Activated CD8-positive, alpha-beta memory T cell treated with anti-CD3 and anti-CD28 coated beads, Interleukin-2, amount 10 ng/mL, durations not matched to agents 7 days and 5 days (primary cell): ENCODE measurements at regions not wholly inside any gene's neighbourhood (a gene's known extent, or its start where the extent isn't known, plus 50 kb on each side); places are given as distances from the start of the nearest gene placed in this dataset.

Experiments
- ATAC-seq: fragments of 150-1000 bp; cut with Tn5 transposase; one replicate; pipeline ENCODE4 v1.10.0; 2021; ENCODE audit warnings: moderate library complexity
- CTCF ChIA-PET: fragments of 350-600 bp; sonication (Branson Sonifier 250); formaldehyde crosslinking; loops from one replicate; lab custom pipeline; 2021; ENCODE audit warnings: antibody characterized with exemption; lab: Charles Lee
- DNase-seq: peaks from one replicate; pipeline ENCODE4 v3.0.0-alpha.2; 2020
- H3K27ac Mint-ChIP-seq: one replicate; pipeline ENCODE4 v1.8.0; 2021; ENCODE audit warnings: mild to moderate bottlenecking, mixed read lengths
- H3K27me3 Mint-ChIP-seq: one replicate; pipeline ENCODE4 v1.8.0; 2021; ENCODE audit warnings: mixed read lengths
- H3K36me3 Mint-ChIP-seq: one replicate; pipeline ENCODE4 v1.8.0; 2021; ENCODE audit warnings: mild to moderate bottlenecking, mixed read lengths
- H3K4me1 Mint-ChIP-seq: one replicate; pipeline ENCODE4 v1.8.0; 2021; ENCODE audit warnings: mixed read lengths
- H3K4me3 Mint-ChIP-seq: one replicate; pipeline ENCODE4 v1.8.0; 2021; ENCODE audit warnings: mild to moderate bottlenecking, moderate library complexity, mixed read lengths
- H3K9me3 Mint-ChIP-seq: one replicate; pipeline ENCODE4 v1.8.0; 2022; ENCODE audit warnings: low read depth, mixed read lengths

DNA sequence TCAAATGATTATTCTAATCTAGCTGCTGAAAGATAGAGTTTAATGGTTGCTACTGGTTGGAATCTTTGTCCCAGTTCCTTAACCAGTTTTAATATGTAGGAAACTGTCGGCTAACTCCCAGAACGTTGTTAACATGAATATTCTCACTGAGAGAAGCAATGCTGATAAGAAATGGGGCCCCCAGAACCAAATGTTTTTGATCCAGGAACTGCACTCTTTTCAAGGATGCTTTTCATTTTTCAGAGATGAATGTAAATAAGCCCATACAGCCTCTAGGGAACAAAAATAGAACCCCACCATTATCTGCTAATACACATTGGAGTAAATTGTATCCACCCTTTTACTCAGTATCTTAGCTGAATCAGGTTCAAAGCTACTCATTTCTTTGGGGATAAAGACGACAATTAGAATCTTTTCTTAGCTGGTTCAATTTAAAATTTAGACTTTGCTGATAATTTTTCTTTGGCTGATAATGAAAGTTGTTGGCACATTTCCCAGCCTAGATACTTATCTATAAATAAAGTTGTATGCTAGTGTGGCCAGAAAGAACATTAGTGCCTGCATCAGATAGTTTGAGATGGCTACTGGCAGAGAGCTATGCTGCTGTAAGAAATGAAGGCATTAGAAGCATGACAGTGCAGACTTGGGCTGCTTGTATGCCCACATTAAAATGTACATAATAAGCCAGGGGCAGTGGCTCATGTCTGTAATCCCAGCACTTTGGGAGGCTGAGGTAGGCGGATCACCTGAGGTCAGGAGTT, 323.3 kb upstream of the PDGFD start:
- no peak for ATAC-seq
- Mint-ChIP-seq H3K27me3 (no peaks in the 10 kb centered on the region), H3K4me1 (no peaks in the 10 kb centered on the region), H3K9me3 (peaks cover 17% of the 10 kb centered on the region), H3K27ac (no peak overlapping the region), H3K4me3 (no peak overlapping the region), H3K36me3 (no peaks in the 10 kb centered on the region)
- CTCF ChIA-PET, result no interaction called here
- no peak for DNase-seq

DNA sequence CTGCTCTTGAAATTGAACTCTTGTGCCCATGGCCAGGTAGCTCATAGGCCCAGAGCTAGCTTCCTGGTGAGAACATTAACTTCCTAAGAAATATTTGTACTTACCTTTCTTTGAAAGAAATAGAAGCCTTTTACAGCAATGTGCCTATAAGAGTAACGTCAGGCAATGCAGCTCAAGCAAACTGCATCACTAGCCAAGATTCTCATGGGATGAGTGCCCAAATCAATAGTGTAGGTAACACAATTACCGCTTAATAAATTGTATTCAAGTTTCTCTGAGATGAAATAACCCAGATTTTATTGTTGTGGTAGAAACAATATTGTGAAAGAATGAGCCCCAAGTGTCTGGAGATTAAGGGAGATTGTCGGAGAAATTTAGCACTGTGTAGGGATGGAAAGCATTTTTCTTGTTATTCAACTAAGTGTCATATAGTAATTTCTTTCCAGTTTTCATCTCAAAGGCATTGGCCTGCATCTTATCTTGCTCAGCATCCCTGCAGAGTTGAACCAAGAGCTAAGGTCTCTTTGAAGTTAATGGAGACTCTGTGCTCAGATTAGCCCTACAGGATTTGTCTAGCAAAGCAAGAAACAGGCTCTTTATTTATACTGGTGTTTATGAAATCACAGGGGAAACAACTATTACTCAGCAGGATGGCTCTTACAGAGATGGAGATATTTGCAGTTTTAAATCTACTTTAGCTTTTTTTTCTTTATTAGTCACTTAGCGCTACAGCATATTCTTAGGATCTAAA, 321.0 kb upstream of the PDGFD start:
- Mint-ChIP-seq H3K4me3 (no peak overlapping the region), H3K4me1 (no peaks in the 10 kb centered on the region), H3K9me3 (peaks cover 7% of the 10 kb centered on the region), H3K27me3 (no peaks in the 10 kb centered on the region), H3K36me3 (no peaks in the 10 kb centered on the region), H3K27ac (no peak overlapping the region)
- CTCF ChIA-PET, result no interaction called here
- DNase-seq (no peak), ATAC-seq (no peak)

DNA sequence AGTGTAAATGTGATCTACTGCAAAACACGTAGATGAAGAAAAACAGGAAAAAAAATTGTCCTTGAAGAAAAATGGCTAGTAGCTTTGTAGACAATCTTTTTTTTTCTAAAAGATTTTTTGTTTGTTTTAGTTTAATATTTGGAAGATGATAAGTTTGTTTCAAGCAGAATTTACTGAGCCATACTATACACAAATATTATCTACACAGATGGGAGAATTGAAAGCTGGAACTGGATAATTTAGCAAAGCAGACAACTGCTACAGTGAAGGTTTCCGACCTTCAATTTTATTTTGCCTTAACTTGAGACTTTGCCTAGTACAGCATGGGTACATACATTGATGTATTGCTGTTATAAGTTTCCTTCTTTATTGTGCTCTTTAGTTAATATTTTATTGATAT, 313.0 kb upstream of the PDGFD start:
- Mint-ChIP-seq H3K4me1 (no peaks in the 10 kb centered on the region), H3K4me3 (no peak overlapping the region), H3K27me3 (no peaks in the 10 kb centered on the region), H3K27ac (no peak overlapping the region), H3K9me3 (no peaks in the 10 kb centered on the region), H3K36me3 (no peaks in the 10 kb centered on the region)
- ATAC-seq (no peak), DNase-seq (no peak)
- CTCF ChIA-PET, result no interaction called here

DNA sequence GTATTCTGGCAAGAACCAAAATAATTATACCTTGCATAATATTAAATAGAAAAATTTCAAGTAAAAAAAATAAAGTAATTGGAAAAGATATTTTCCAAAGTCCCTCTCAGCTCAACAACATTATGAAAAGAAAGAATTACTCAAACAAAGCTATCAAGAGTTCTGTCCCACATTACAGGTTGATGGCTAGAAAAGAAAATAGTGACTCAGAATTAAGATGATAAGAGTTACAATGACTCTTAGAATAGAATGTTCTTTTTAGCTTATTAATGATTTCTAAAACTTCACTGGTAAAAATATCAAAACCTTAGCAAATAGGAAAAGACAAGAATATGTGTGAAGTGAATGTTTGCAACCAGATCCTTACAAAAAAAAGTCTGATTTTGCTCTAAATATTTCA, 312.5 kb upstream of the PDGFD start:
- H3K9me3 Mint-ChIP-seq, result no peaks in the 10 kb centered on the region
- H3K36me3 Mint-ChIP-seq, result no peaks in the 10 kb centered on the region
- no peak for DNase-seq
- H3K27me3 Mint-ChIP-seq, result no peaks in the 10 kb centered on the region
- H3K4me3 Mint-ChIP-seq, result no peak overlapping the region
- no peak overlapping the region for H3K27ac Mint-ChIP-seq
- CTCF ChIA-PET, result no interaction called here
- no peak for ATAC-seq
- H3K4me1 Mint-ChIP-seq, result no peaks in the 10 kb centered on the region

DNA sequence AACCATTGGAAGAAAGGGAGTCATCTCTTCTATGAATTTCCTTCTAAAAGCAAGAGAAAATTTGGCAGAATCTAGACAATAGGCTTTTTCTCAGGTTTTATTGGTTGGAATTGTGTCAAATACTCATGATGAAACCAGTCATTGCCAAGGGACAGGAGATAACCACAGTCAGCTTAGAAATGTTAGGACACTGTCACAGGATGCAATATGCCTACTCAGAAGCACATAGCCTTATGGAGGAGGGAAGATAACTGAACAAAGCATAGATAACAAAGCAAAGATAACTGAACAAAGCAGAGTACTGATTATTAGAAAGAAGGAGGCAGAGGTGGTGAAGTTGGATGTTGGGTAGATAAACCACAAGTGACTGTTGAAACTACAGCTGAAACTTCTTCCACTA, 303.5 kb upstream of the PDGFD start:
- Mint-ChIP-seq H3K4me3 (no peak overlapping the region), H3K27ac (no peak overlapping the region), H3K27me3 (no peaks in the 10 kb centered on the region), H3K4me1 (no peaks in the 10 kb centered on the region), H3K9me3 (no peaks in the 10 kb centered on the region), H3K36me3 (no peaks in the 10 kb centered on the region)
- ATAC-seq (no peak), DNase-seq (no peak)
- CTCF ChIA-PET, result no interaction called here

GRCh38 chr11:104465321-104465720, 301.4 kb upstream of the PDGFD start:
- Mint-ChIP-seq H3K4me3 (no peak overlapping the region), H3K27ac (no peak overlapping the region), H3K4me1 (no peaks in the 10 kb centered on the region), H3K9me3 (no peaks in the 10 kb centered on the region), H3K27me3 (no peaks in the 10 kb centered on the region), H3K36me3 (no peaks in the 10 kb centered on the region)
- no peak for ATAC-seq
- CTCF ChIA-PET, result no interaction called here
- no peak for DNase-seq

DNA sequence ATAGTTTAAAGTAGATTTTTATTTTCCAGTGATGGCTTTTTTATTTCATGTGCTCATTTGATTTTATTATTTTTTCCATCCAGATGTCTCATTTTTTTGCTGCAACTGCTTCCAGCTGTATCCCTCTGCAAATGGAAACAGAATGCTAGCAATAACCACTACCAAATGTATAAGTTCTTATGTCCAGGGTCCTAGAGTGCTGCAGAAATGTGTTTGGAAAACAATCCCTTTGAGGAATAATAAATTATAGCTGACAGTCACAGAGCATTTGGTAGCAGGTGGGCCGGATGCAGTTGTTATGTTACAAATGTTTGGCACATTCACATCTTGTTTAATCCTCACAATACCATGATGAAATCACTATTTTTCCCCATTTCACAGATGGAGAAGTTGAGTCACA, 300.7 kb upstream of the PDGFD start:
- CTCF ChIA-PET, result no interaction called here
- H3K27me3 Mint-ChIP-seq, result no peaks in the 10 kb centered on the region
- DNase-seq (no peak), ATAC-seq (no peak)
- no peaks in the 10 kb centered on the region for H3K9me3 Mint-ChIP-seq
- no peak overlapping the region for H3K4me3 Mint-ChIP-seq
- H3K4me1 Mint-ChIP-seq, result no peaks in the 10 kb centered on the region
- no peaks in the 10 kb centered on the region for H3K36me3 Mint-ChIP-seq
- H3K27ac Mint-ChIP-seq, result no peak overlapping the region

- no peak for ATAC-seq
- no peak overlapping the region for H3K4me3 Mint-ChIP-seq
- CTCF ChIA-PET, result no interaction called here
- DNase-seq, result no peak
- no peaks in the 10 kb centered on the region for H3K27me3 Mint-ChIP-seq
- H3K4me1 Mint-ChIP-seq, result no peaks in the 10 kb centered on the region
- H3K9me3 Mint-ChIP-seq, result no peaks in the 10 kb centered on the region
- H3K36me3 Mint-ChIP-seq, result no peaks in the 10 kb centered on the region
- H3K27ac Mint-ChIP-seq, result no peak overlapping the region
Measured at GRCh38 chr11:104462341-104462740, 298.4 kb upstream of the PDGFD start.

DNA sequence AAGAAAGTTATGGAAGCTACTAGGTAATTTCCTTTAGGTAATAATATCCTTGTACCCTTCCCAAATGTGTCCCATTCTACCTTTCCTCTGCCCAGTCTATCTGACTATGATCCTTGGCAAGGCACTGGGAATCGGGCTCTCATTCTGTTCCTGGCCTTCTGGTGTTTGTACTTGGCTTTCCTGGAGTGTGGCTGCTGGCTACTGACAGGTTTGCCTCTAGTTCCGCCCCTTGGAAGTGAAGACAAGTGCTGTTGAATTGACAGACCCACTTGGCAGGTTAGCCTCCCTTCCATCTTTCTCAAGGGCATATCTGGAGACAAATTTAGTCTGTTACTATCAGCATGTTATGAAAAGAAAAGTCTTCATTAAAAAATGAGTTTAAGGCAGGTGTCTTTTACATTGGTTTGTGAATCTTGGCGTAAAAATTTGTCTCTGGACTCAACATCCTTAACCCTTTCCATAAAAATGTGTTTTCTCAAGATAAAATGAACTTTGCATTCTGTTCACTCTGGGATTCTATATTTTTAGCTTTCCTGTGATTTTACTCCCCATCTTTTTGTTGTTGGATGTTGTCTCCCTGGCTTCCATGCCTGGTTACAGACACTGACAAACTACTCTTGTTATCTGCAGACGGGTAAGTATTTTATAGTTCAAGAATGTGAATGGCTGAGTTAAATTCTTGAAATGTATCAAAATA, 287.4 kb upstream of the PDGFD start:
- H3K9me3 Mint-ChIP-seq, result no peaks in the 10 kb centered on the region
- DNase-seq (no peak), ATAC-seq (no peak)
- no peaks in the 10 kb centered on the region for H3K36me3 Mint-ChIP-seq
- H3K27me3 Mint-ChIP-seq, result no peaks in the 10 kb centered on the region
- H3K27ac Mint-ChIP-seq, result no peak overlapping the region
- no peak overlapping the region for H3K4me3 Mint-ChIP-seq
- CTCF ChIA-PET, result no interaction called here
- no peaks in the 10 kb centered on the region for H3K4me1 Mint-ChIP-seq

DNA sequence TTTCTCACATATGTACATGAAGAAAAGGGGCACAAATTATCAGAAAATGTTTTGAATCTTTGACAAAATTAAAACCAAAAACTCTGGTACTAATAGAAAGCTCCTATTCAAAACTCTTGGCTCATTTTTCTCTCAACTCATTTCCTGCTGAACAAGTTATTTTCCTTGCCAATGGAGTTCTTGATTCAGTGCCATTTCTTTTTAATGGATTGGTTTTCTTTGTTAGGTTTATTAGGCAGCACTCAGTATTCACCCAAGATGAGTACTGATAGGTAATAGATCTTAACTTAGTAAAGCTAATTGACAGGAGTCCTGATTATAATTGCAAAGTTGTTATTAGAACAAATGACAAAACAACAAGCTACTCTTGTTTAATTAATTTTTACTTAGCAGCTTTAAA, 279.4 kb upstream of the PDGFD start:
- DNase-seq, result no peak
- H3K27ac Mint-ChIP-seq, result no peak overlapping the region
- CTCF ChIA-PET, result no interaction called here
- no peak for ATAC-seq
- no peaks in the 10 kb centered on the region for H3K27me3 Mint-ChIP-seq
- H3K36me3 Mint-ChIP-seq, result no peaks in the 10 kb centered on the region
- H3K9me3 Mint-ChIP-seq, result no peaks in the 10 kb centered on the region
- H3K4me1 Mint-ChIP-seq, result no peaks in the 10 kb centered on the region
- H3K4me3 Mint-ChIP-seq, result no peak overlapping the region

- Mint-ChIP-seq H3K4me3 (no peak overlapping the region), H3K9me3 (no peaks in the 10 kb centered on the region), H3K27ac (no peak overlapping the region), H3K4me1 (no peaks in the 10 kb centered on the region), H3K27me3 (no peaks in the 10 kb centered on the region), H3K36me3 (no peaks in the 10 kb centered on the region)
- DNase-seq (no peak), ATAC-seq (no peak)
- CTCF ChIA-PET, result no interaction called here
Measured at GRCh38 chr11:104442321-104442720, 278.4 kb upstream of the PDGFD start.

GRCh38 chr11:104435494-104435893, 271.5 kb upstream of the PDGFD start:
- no peak for DNase-seq
- no peaks in the 10 kb centered on the region for H3K4me1 Mint-ChIP-seq
- H3K4me3 Mint-ChIP-seq, result no peak overlapping the region
- no peak overlapping the region for H3K27ac Mint-ChIP-seq
- H3K36me3 Mint-ChIP-seq, result no peaks in the 10 kb centered on the region
- no peaks in the 10 kb centered on the region for H3K27me3 Mint-ChIP-seq
- CTCF ChIA-PET, result no interaction called here
- no peaks in the 10 kb centered on the region for H3K9me3 Mint-ChIP-seq
- no peak for ATAC-seq

GRCh38 chr11:104433751-104434150, 269.8 kb upstream of the PDGFD start:
- no peaks in the 10 kb centered on the region for H3K36me3 Mint-ChIP-seq
- no peak overlapping the region for H3K4me3 Mint-ChIP-seq
- H3K4me1 Mint-ChIP-seq, result no peaks in the 10 kb centered on the region
- H3K9me3 Mint-ChIP-seq, result no peaks in the 10 kb centered on the region
- no peak overlapping the region for H3K27ac Mint-ChIP-seq
- ATAC-seq, result no peak
- no peak for DNase-seq
- CTCF ChIA-PET, result no interaction called here
- no peaks in the 10 kb centered on the region for H3K27me3 Mint-ChIP-seq

GRCh38 chr11:104432981-104433380, 269.0 kb upstream of the PDGFD start:
- Mint-ChIP-seq H3K9me3 (no peaks in the 10 kb centered on the region), H3K27ac (no peak overlapping the region), H3K4me1 (no peaks in the 10 kb centered on the region), H3K36me3 (no peaks in the 10 kb centered on the region), H3K4me3 (no peak overlapping the region), H3K27me3 (no peaks in the 10 kb centered on the region)
- DNase-seq, result no peak
- no peak for ATAC-seq
- CTCF ChIA-PET, result no interaction called here
